CD4-positive, alpha-beta T cell treated with Interleukin-21 for 1 hour (primary cell): ENCODE measurements at regions not wholly inside any gene's neighbourhood (a gene's known extent, or its start where the extent isn't known, plus 50 kb on each side); places are given as distances from the start of the nearest gene placed in this dataset.
"Not testable (repeated sequence)": the region's sequence is repeated elsewhere in the genome, so short reads cannot be mapped to it uniquely, and the experiment has no call there.

Source experiments
- DNase-seq: peaks from one replicate; pipeline ENCODE4 v3.0.0-alpha.2; 2020

- not testable (repeated sequence) for DNase-seq
These were observed 413.3 kb upstream of the ST8SIA4 start for GRCh38 chr5:101316401-101316800.

GRCh38 chr5:101306391-101307137 lies 403.5 kb upstream of the ST8SIA4 start:
- DNase-seq, result no peak

- no peak for DNase-seq
These were observed 393.4 kb upstream of the ST8SIA4 start for GRCh38 chr5:101296477-101296876.

- no peak for DNase-seq
These were observed 389.1 kb upstream of the ST8SIA4 start for GRCh38 chr5:101292199-101292598.

GRCh38 chr5:101290761-101291160 lies 387.7 kb upstream of the ST8SIA4 start:
- not testable (repeated sequence) for DNase-seq

- DNase-seq, result no peak
These were observed 385.6 kb upstream of the ST8SIA4 start for GRCh38 chr5:101288633-101289032.

- DNase-seq, result no peak
These were observed 381.8 kb upstream of the ST8SIA4 start for GRCh38 chr5:101284736-101285375.

- not testable (repeated sequence) for DNase-seq
These were observed 380.9 kb upstream of the ST8SIA4 start for GRCh38 chr5:101283938-101284337.

- DNase-seq, result no peak
These were observed 375.8 kb upstream of the ST8SIA4 start for GRCh38 chr5:101278917-101279316.

- no peak for DNase-seq
These were observed 375.1 kb upstream of the ST8SIA4 start for GRCh38 chr5:101278011-101278687.

GRCh38 chr5:101271945-101272344 lies 368.9 kb upstream of the ST8SIA4 start:
- DNase-seq, result no peak

- no peak for DNase-seq
These were observed 368.3 kb upstream of the ST8SIA4 start for GRCh38 chr5:101271416-101271815.

- no peak for DNase-seq
These were observed 357.8 kb upstream of the ST8SIA4 start for GRCh38 chr5:101260857-101261256.

- DNase-seq, result no peak
These were observed 350.0 kb upstream of the ST8SIA4 start for GRCh38 chr5:101253096-101253495.

GRCh38 chr5:101244621-101245020 lies 341.5 kb upstream of the ST8SIA4 start:
- DNase-seq, result no peak

GRCh38 chr5:101212942-101213514 lies 309.9 kb upstream of the ST8SIA4 start:
- no peak for DNase-seq

- no peak for DNase-seq
These were observed 303.5 kb upstream of the ST8SIA4 start for GRCh38 chr5:101206534-101206933.

- not testable (repeated sequence) for DNase-seq
These were observed 302.0 kb upstream of the ST8SIA4 start for GRCh38 chr5:101205065-101205464.

- DNase-seq, result not testable (repeated sequence)
These were observed 277.3 kb upstream of the ST8SIA4 start for GRCh38 chr5:101180365-101180764.

GRCh38 chr5:101176605-101177004 lies 273.5 kb upstream of the ST8SIA4 start:
- no peak for DNase-seq

GRCh38 chr5:101174981-101175380 lies 271.9 kb upstream of the ST8SIA4 start:
- DNase-seq, result no peak

- DNase-seq, result no peak
These were observed 260.0 kb upstream of the ST8SIA4 start for GRCh38 chr5:101163088-101163487.

GRCh38 chr5:101160002-101160401 lies 256.9 kb upstream of the ST8SIA4 start:
- DNase-seq, result no peak

GRCh38 chr5:101159006-101159405 lies 255.9 kb upstream of the ST8SIA4 start:
- DNase-seq, result no peak
